Sigmoid colon (tissue), 6 donors: ENCODE measurements at regions not wholly inside any gene's neighbourhood (a gene's known extent, or its start where the extent isn't known, plus 50 kb on each side); places are given as distances from the start of the nearest gene placed in this dataset.

Experiments used
- DNase-seq: peaks from one replicate; pipeline ENCODE4 v3.0.0-alpha.2; 2019
- H3K27ac ChIP-seq, 4 donors: fragments of 200-600 bp; sonication (generic); one replicate each; pipeline ENCODE4 v1.5.1; 2016 to 2019; ENCODE audit warnings: mild to moderate bottlenecking in 1 of 4
- H3K27me3 ChIP-seq, 3 donors: fragments of 200-600 bp; sonication (generic); one replicate each; pipeline ENCODE4 v1.5.1; 2019; ENCODE audit warnings: mild to moderate bottlenecking in 1 of 3
- H3K36me3 ChIP-seq, 4 donors: fragments of 200-600 bp; sonication (generic); one replicate each; pipeline ENCODE4 v1.5.1; 2016 to 2019
- H3K4me1 ChIP-seq, 4 donors: fragments of 200-600 bp; sonication (generic); one replicate each; pipeline ENCODE4 v1.5.1; 2017 to 2019
- H3K4me3 ChIP-seq, 4 donors: fragments of 200-600 bp; sonication (generic); one replicate each; pipeline ENCODE4 v1.5.1; 2017 to 2019; ENCODE audit warnings: mild to moderate bottlenecking in 2 of 4, moderate library complexity in 1 of 4
- H3K9me3 ChIP-seq, 4 donors: fragments of 200-600 bp in 3 of 4; sonication (generic) in 3 of 4; one replicate each; pipeline versions ENCODE4 v1.5.1 to v1.6.1; 2013 to 2019
- CTCF ChIP-seq, 4 experiments: fragments of 450-650 bp in 3 of 4; fragments of 200-600 bp in 1 of 4; IDR thresholded peaks; one replicate each; pipeline ENCODE4 v1.5.1; 2016 to 2019; ENCODE audit warnings: antibody characterized with exemption in 4 of 4, mild to moderate bottlenecking in 3 of 4, moderate library complexity in 2 of 4
- EP300 ChIP-seq, 4 donors: sonication (generic); formaldehyde crosslinking; IDR thresholded peaks; one replicate each; pipeline ENCODE4 v1.6.1; 2017; ENCODE audit warnings: antibody characterized with exemption in 4 of 4
- POLR2A ChIP-seq, 2 donors: fragments of 450-650 bp; IDR thresholded peaks; one replicate each; pipeline ENCODE4 v1.6.1; 2016; ENCODE audit warnings: antibody characterized with exemption in 2 of 2, mild to moderate bottlenecking in 2 of 2, moderate library complexity in 2 of 2
- POLR2AphosphoS5 ChIP-seq, 4 donors: sonication (generic); formaldehyde crosslinking; IDR thresholded peaks; one replicate each; pipeline ENCODE4 v1.6.1; 2017; ENCODE audit warnings: antibody characterized with exemption in 4 of 4
- WGBS, 2 donors: extraction: QIAGEN DNeasy Blood & Tissue Kit; methylation state at CpG; one replicate each; pipeline ENCODE4 v1.1.7; 2013; 5-methylcytosine and 5-hydroxymethylcytosine counted together
- intact Hi-C: fragments of 100-400 bp; cut with DNase I; formaldehyde crosslinking; loops from one replicate; pipeline ENCODE4 v1.15.1; 2023
- donor health status: healthy with polysubstance abuse.
- donor health status: healthy.

- H3K4me1 ChIP-seq: no peaks in the 10 kb centered on the region
- 75 to 97% methylated on average over 8 of the region's 8 CpGs for WGBS, 2 donors
- intact Hi-C loops: no loop called here
- no peak for DNase-seq
- TF ChIP-seq EP300 (IDR thresholded peaks at IDR 0.05) (no peak), POLR2A (IDR thresholded peaks at IDR 0.05) (no peak), POLR2AphosphoS5 (IDR thresholded peaks at IDR 0.05) (no peak), CTCF (IDR thresholded peaks at IDR 0.05) (no peak)
- H3K4me3 ChIP-seq: no peak overlapping the region
- H3K27ac ChIP-seq: no peak overlapping the region
- H3K9me3 ChIP-seq: no peaks in the 10 kb centered on the region
- no peaks in the 10 kb centered on the region for H3K36me3 ChIP-seq
- H3K27me3 ChIP-seq: no peaks in the 10 kb centered on the region
Observed at GRCh38 chr6:2496291-2496690, 250.9 kb upstream of the GMDS start.

- DNase-seq: no peak
- TF ChIP-seq POLR2A (IDR thresholded peaks at IDR 0.05): no peak
- TF ChIP-seq POLR2AphosphoS5 (IDR thresholded peaks at IDR 0.05): no peak
- no peak for TF ChIP-seq EP300 (IDR thresholded peaks at IDR 0.05)
- TF ChIP-seq CTCF (IDR thresholded peaks at IDR 0.05): no peak
- intact Hi-C loops: no loop called here
- Histone ChIP-seq H3K9me3 (no peaks in the 10 kb centered on the region), H3K4me1 (no peaks in the 10 kb centered on the region), H3K27me3 (no peaks in the 10 kb centered on the region), H3K36me3 (no peaks in the 10 kb centered on the region), H3K27ac (no peak overlapping the region), H3K4me3 (no peak overlapping the region)
- WGBS, 2 donors: 73 to 88% methylated on average over 12 of the region's 12 CpGs
Observed at GRCh38 chr6:2492686-2493523, 247.5 kb upstream of the GMDS start.

GRCh38 chr6:2491137-2491536 lies 245.7 kb upstream of the GMDS start:
- H3K4me1 ChIP-seq: no peaks in the 10 kb centered on the region
- no peak for DNase-seq
- WGBS, 2 donors: 96 to 97% methylated on average over 14 of the region's 14 CpGs
- H3K27ac ChIP-seq: no peak overlapping the region
- no peak overlapping the region for H3K4me3 ChIP-seq
- TF ChIP-seq POLR2AphosphoS5 (IDR thresholded peaks at IDR 0.05) (no peak), CTCF (IDR thresholded peaks at IDR 0.05) (no peak), EP300 (IDR thresholded peaks at IDR 0.05) (no peak)
- no peaks in the 10 kb centered on the region for H3K36me3 ChIP-seq
- H3K9me3 ChIP-seq: no peaks in the 10 kb centered on the region
- H3K27me3 ChIP-seq: no peaks in the 10 kb centered on the region
- intact Hi-C loops: no loop called here

GRCh38 chr6:2488578-2488977 lies 243.2 kb upstream of the GMDS start:
- TF ChIP-seq EP300 (IDR thresholded peaks at IDR 0.05) (no peak), CTCF (IDR thresholded peaks at IDR 0.05) (no peak), POLR2A (IDR thresholded peaks at IDR 0.05) (no peak), POLR2AphosphoS5 (IDR thresholded peaks at IDR 0.05) (no peak)
- no peak overlapping the region for H3K4me3 ChIP-seq
- WGBS, 2 donors: 89 to 91% methylated on average over 6 of the region's 6 CpGs
- no peaks in the 10 kb centered on the region for H3K9me3 ChIP-seq
- no peaks in the 10 kb centered on the region for H3K4me1 ChIP-seq
- intact Hi-C loops: no loop called here
- DNase-seq: no peak
- H3K36me3 ChIP-seq: no peaks in the 10 kb centered on the region
- no peak overlapping the region for H3K27ac ChIP-seq
- H3K27me3 ChIP-seq: no peaks in the 10 kb centered on the region

GRCh38 chr6:2485116-2485515 lies 239.7 kb upstream of the GMDS start:
- intact Hi-C loops: no loop called here
- no peaks in the 10 kb centered on the region for H3K36me3 ChIP-seq
- peaks cover 0 to 4% (median under 1%) of the 10 kb centered on the region in 4 donors for H3K9me3 ChIP-seq
- WGBS, 2 donors: 14 to 70% methylated on average over 7 of the region's 7 CpGs
- no peaks in the 10 kb centered on the region for H3K27me3 ChIP-seq
- TF ChIP-seq EP300 (IDR thresholded peaks at IDR 0.05) (no peak), POLR2A (IDR thresholded peaks at IDR 0.05) (no peak), CTCF (IDR thresholded peaks at IDR 0.05) (no peak), POLR2AphosphoS5 (IDR thresholded peaks at IDR 0.05) (no peak)
- no peak overlapping the region for H3K4me3 ChIP-seq
- H3K4me1 ChIP-seq: peaks cover 0 to 11% (median 8%) of the 10 kb centered on the region in 4 donors
- DNase-seq: no peak
- H3K27ac ChIP-seq: no peak overlapping the region
